WTC11 (cell line): ENCODE measurements at regions not wholly inside any gene's neighbourhood (a gene's known extent, or its start where the extent isn't known, plus 50 kb on each side); places are given as distances from the start of the nearest gene placed in this dataset.

Experiments used
- ATAC-seq: fragments of 200-7000 bp; cut with Tn5 transposase; 2 replicates; pipeline ENCODE4 v1.10.0; 2021; ENCODE audit warnings: mild to moderate bottlenecking, moderate library complexity
- CTCF ChIA-PET: fragments of 300-600 bp; sonication (Branson Sonifier 250); formaldehyde crosslinking; loops from one replicate; lab custom pipeline; 2021; ENCODE audit warnings: antibody characterized with exemption; lab: Charles Lee
- POLR2A ChIA-PET: fragments of 350-600 bp; sonication (Branson Sonifier 250); formaldehyde crosslinking; loops from one replicate; lab custom pipeline; 2021; ENCODE audit warnings: antibody characterized with exemption; lab: Charles Lee
- DNase-seq: peaks from one replicate; pipeline ENCODE4 v3.0.0; 2021; ENCODE audit warnings: low spot score
- H3K27ac Mint-ChIP-seq: 2 replicates; pipeline ENCODE4 v1.8.0; 2021; ENCODE audit warnings: mixed read lengths
- H3K27me3 Mint-ChIP-seq: 2 replicates; pipeline ENCODE4 v1.8.0; 2021; ENCODE audit warnings: low read depth, mild to moderate bottlenecking, moderate library complexity, mixed read lengths
- H3K36me3 Mint-ChIP-seq: 2 replicates; pipeline ENCODE4 v1.8.0; 2021; ENCODE audit warnings: mixed read lengths
- H3K4me1 Mint-ChIP-seq: 2 replicates; pipeline ENCODE4 v1.8.0; 2022; ENCODE audit warnings: mixed read lengths
- H3K4me3 Mint-ChIP-seq: 2 replicates; pipeline ENCODE4 v1.8.0; 2021; ENCODE audit warnings: mild to moderate bottlenecking, moderate library complexity, mixed read lengths
- H3K9me3 Mint-ChIP-seq: 2 replicates; pipeline ENCODE4 v1.8.0; 2021; ENCODE audit warnings: mixed read lengths
- CBFB ChIP-seq: sonication (generic); formaldehyde crosslinking; IDR thresholded peaks from 2 replicates; pipeline ENCODE4 v1.8.1; 2022; ENCODE audit warnings: mild to moderate bottlenecking, low read depth, missing genetic modification reagents
- CREB1 ChIP-seq: sonication (generic); formaldehyde crosslinking; IDR thresholded peaks from 2 replicates; pipeline ENCODE4 v1.8.0; 2023; ENCODE audit warnings: mild to moderate bottlenecking, missing genetic modification reagents
- CREM ChIP-seq: sonication (generic); formaldehyde crosslinking; IDR thresholded peaks from 2 replicates; pipeline ENCODE4 v1.8.1; 2022; ENCODE audit warnings: mild to moderate bottlenecking, missing genetic modification reagents, moderate library complexity
- EMX1 ChIP-seq: fragments of 250-450 bp; sonication (Bioruptor Pico); IDR thresholded peaks from 2 replicates; pipeline ENCODE4 v1.8.0; 2021; ENCODE audit warnings: mild to moderate bottlenecking
- GABPB1 ChIP-seq: sonication (generic); formaldehyde crosslinking; IDR thresholded peaks from 2 replicates; pipeline ENCODE4 v1.8.1; 2023; ENCODE audit warnings: mild to moderate bottlenecking, missing genetic modification reagents
- IRF1 ChIP-seq: sonication (generic); formaldehyde crosslinking; IDR thresholded peaks from 2 replicates; pipeline ENCODE4 v1.8.0; 2023; ENCODE audit warnings: missing genetic modification reagents
- IRF2 ChIP-seq: sonication (generic); formaldehyde crosslinking; IDR thresholded peaks from 2 replicates; pipeline ENCODE4 v1.8.0; 2022; ENCODE audit warnings: low read depth, missing genetic modification reagents, borderline replicate concordance
- JAZF1 ChIP-seq: fragments of 250-450 bp; sonication (Bioruptor Pico); IDR thresholded peaks from 2 replicates; pipeline ENCODE4 v1.9.0; 2021; ENCODE audit warnings: moderate library complexity, mild to moderate bottlenecking, inconsistent platforms
- MYBL2 ChIP-seq: sonication (generic); formaldehyde crosslinking; IDR thresholded peaks from 2 replicates; pipeline ENCODE4 v1.8.1; 2023; ENCODE audit warnings: mild to moderate bottlenecking, moderate library complexity, missing genetic modification reagents
- NR3C1 ChIP-seq: sonication (generic); formaldehyde crosslinking; conservative IDR thresholded peaks from 2 replicates; pipeline ENCODE4 v1.8.1; 2023; ENCODE audit warnings: low read depth, mild to moderate bottlenecking, missing genetic modification reagents
- PRRX2 ChIP-seq: fragments of 250-450 bp; sonication (Bioruptor Pico); IDR thresholded peaks from 2 replicates; pipeline ENCODE4 v1.8.0; 2021; ENCODE audit warnings: mild to moderate bottlenecking
- SMAD4 ChIP-seq: sonication (generic); formaldehyde crosslinking; IDR thresholded peaks from 2 replicates; pipeline ENCODE4 v1.8.0; 2022; ENCODE audit warnings: mild to moderate bottlenecking, missing genetic modification reagents
- TEAD1 ChIP-seq: sonication (generic); formaldehyde crosslinking; IDR thresholded peaks from 2 replicates; pipeline ENCODE4 v1.8.0; 2022; ENCODE audit warnings: mild to moderate bottlenecking, missing genetic modification reagents
- ZNF121 ChIP-seq: sonication (generic); formaldehyde crosslinking; IDR thresholded peaks from 2 replicates; pipeline ENCODE4 v1.8.0; 2023; ENCODE audit warnings: missing genetic modification reagents
- ZNF138 ChIP-seq: sonication (generic); formaldehyde crosslinking; conservative IDR thresholded peaks from 2 replicates; pipeline ENCODE4 v1.8.1; 2022; ENCODE audit warnings: mild to moderate bottlenecking, moderate library complexity, missing genetic modification reagents
- ZNF232 ChIP-seq: sonication (generic); formaldehyde crosslinking; IDR thresholded peaks from 2 replicates; pipeline ENCODE4 v1.8.0; 2022; ENCODE audit warnings: mild to moderate bottlenecking, missing genetic modification reagents
- TF ChIP-seq, protein P1 (sequence below): sonication (generic); formaldehyde crosslinking; IDR thresholded peaks from 2 replicates; pipeline ENCODE4 v1.8.1; 2022; ENCODE audit warnings: mild to moderate bottlenecking, missing genetic modification reagents, moderate library complexity, borderline replicate concordance
- TF ChIP-seq, protein P2 (sequence below): sonication (generic); formaldehyde crosslinking; conservative IDR thresholded peaks from 2 replicates; pipeline ENCODE4 v1.8.1; 2023; ENCODE audit warnings: mild to moderate bottlenecking, low read depth, missing genetic modification reagents, moderate library complexity
- TF ChIP-seq, protein P3 (sequence below): sonication (generic); formaldehyde crosslinking; IDR thresholded peaks from 2 replicates; pipeline ENCODE4 v1.8.1; 2022; ENCODE audit warnings: low read depth, mild to moderate bottlenecking, moderate library complexity, missing genetic modification reagents, borderline replicate concordance
- TF ChIP-seq, protein P4 (sequence below): fragments of 250-450 bp; sonication (Bioruptor Pico); IDR thresholded peaks from 2 replicates; pipeline ENCODE4 v2.1.2; 2022; ENCODE audit warnings: mild to moderate bottlenecking, moderate library complexity
- TF ChIP-seq, protein P5 (sequence below): sonication (generic); formaldehyde crosslinking; IDR thresholded peaks from 2 replicates; pipeline ENCODE4 v1.8.0; 2022; ENCODE audit warnings: mild to moderate bottlenecking, missing genetic modification reagents

- no peak for ATAC-seq
- H3K27ac Mint-ChIP-seq, result no peak overlapping the region
- no peak for DNase-seq
- H3K36me3 Mint-ChIP-seq, result no peaks in the 10 kb centered on the region
- no peak overlapping the region for H3K4me3 Mint-ChIP-seq
- no peaks in the 10 kb centered on the region for H3K4me1 Mint-ChIP-seq
- TF ChIP-seq IRF1 (CRISPR knock-in tag) (no peak), GABPB1 (no peak), CBFB (CRISPR knock-in tag) (no peak), IRF2 (CRISPR knock-in tag) (no peak), TEAD1 (CRISPR knock-in tag) (no peak)
- TF ChIP-seq, protein P1, sequence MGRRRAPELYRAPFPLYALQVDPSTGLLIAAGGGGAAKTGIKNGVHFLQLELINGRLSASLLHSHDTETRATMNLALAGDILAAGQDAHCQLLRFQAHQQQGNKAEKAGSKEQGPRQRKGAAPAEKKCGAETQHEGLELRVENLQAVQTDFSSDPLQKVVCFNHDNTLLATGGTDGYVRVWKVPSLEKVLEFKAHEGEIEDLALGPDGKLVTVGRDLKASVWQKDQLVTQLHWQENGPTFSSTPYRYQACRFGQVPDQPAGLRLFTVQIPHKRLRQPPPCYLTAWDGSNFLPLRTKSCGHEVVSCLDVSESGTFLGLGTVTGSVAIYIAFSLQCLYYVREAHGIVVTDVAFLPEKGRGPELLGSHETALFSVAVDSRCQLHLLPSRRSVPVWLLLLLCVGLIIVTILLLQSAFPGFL (CRISPR knock-in tag), result no peak
- TF ChIP-seq, protein P2, sequence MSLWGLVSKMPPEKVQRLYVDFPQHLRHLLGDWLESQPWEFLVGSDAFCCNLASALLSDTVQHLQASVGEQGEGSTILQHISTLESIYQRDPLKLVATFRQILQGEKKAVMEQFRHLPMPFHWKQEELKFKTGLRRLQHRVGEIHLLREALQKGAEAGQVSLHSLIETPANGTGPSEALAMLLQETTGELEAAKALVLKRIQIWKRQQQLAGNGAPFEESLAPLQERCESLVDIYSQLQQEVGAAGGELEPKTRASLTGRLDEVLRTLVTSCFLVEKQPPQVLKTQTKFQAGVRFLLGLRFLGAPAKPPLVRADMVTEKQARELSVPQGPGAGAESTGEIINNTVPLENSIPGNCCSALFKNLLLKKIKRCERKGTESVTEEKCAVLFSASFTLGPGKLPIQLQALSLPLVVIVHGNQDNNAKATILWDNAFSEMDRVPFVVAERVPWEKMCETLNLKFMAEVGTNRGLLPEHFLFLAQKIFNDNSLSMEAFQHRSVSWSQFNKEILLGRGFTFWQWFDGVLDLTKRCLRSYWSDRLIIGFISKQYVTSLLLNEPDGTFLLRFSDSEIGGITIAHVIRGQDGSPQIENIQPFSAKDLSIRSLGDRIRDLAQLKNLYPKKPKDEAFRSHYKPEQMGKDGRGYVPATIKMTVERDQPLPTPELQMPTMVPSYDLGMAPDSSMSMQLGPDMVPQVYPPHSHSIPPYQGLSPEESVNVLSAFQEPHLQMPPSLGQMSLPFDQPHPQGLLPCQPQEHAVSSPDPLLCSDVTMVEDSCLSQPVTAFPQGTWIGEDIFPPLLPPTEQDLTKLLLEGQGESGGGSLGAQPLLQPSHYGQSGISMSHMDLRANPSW (CRISPR knock-in tag), result no peak
- TF ChIP-seq, protein P3, sequence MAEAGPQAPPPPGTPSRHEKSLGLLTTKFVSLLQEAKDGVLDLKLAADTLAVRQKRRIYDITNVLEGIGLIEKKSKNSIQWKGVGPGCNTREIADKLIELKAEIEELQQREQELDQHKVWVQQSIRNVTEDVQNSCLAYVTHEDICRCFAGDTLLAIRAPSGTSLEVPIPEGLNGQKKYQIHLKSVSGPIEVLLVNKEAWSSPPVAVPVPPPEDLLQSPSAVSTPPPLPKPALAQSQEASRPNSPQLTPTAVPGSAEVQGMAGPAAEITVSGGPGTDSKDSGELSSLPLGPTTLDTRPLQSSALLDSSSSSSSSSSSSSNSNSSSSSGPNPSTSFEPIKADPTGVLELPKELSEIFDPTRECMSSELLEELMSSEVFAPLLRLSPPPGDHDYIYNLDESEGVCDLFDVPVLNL (CRISPR knock-in tag), result no peak
- ChIA-PET CTCF (interaction anchor here (0.9 kb wide), 1 partner anchor 81 kb away, joined by 3 read pairs; no protein-coding TSS in a partner anchor), POLR2A (no interaction called here)
- peaks cover 5% of the 10 kb centered on the region for H3K9me3 Mint-ChIP-seq
- H3K27me3 Mint-ChIP-seq, result no peaks in the 10 kb centered on the region; the same call in 1 of the 2 replicates
Observed at GRCh38 chr20:57055345-57055744, 211.1 kb downstream of the BMP7 start.

DNA sequence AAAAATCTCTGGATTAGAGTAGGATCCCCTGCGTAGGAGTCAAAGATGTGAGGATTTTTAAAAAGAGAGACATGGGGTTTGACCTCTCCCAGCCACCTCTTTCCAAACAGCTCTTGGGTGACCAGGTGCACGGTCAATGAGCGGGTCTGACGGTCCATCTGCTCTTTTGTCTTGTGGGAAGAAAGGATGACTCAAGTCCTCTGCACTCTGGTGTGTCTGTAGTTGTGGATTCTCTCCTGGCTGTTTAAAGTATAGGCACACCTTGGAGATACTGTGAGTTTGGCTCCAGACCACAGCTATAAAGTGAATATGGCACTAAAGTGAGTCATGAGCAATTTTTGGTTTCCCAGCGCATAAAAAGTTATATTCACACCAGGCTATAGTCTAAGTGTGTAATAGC lies 209.8 kb downstream of the BMP7 start:
- DNase-seq (no peak), ATAC-seq (no peak)
- H3K36me3 Mint-ChIP-seq, result no peaks in the 10 kb centered on the region
- peaks cover 5% of the 10 kb centered on the region for H3K9me3 Mint-ChIP-seq
- H3K27ac Mint-ChIP-seq, result no peak overlapping the region
- ChIA-PET CTCF (no interaction called here), POLR2A (no interaction called here)
- H3K4me1 Mint-ChIP-seq, result no peaks in the 10 kb centered on the region
- H3K4me3 Mint-ChIP-seq, result no peak overlapping the region
- TF ChIP-seq IRF2 (CRISPR knock-in tag) (no peak), ZNF232 (no peak), MYBL2 (no peak), IRF1 (CRISPR knock-in tag) (no peak), SMAD4 (CRISPR knock-in tag) (no peak), CREM (CRISPR knock-in tag) (no peak), ZNF138 (no peak), CREB1 (CRISPR knock-in tag) (no peak), PRRX2 (no peak), JAZF1 (no peak), ZNF121 (no peak), EMX1 (CRISPR knock-in tag) (no peak), NR3C1 (no peak)
- TF ChIP-seq, protein P4, sequence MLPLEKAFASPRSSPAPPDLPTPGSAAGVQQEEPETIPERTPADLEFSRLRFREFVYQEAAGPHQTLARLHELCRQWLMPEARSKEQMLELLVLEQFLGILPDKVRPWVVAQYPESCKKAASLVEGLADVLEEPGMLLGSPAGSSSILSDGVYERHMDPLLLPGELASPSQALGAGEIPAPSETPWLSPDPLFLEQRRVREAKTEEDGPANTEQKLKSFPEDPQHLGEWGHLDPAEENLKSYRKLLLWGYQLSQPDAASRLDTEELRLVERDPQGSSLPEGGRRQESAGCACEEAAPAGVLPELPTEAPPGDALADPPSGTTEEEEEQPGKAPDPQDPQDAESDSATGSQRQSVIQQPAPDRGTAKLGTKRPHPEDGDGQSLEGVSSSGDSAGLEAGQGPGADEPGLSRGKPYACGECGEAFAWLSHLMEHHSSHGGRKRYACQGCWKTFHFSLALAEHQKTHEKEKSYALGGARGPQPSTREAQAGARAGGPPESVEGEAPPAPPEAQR (CRISPR knock-in tag), result no peak
- TF ChIP-seq, protein P5, sequence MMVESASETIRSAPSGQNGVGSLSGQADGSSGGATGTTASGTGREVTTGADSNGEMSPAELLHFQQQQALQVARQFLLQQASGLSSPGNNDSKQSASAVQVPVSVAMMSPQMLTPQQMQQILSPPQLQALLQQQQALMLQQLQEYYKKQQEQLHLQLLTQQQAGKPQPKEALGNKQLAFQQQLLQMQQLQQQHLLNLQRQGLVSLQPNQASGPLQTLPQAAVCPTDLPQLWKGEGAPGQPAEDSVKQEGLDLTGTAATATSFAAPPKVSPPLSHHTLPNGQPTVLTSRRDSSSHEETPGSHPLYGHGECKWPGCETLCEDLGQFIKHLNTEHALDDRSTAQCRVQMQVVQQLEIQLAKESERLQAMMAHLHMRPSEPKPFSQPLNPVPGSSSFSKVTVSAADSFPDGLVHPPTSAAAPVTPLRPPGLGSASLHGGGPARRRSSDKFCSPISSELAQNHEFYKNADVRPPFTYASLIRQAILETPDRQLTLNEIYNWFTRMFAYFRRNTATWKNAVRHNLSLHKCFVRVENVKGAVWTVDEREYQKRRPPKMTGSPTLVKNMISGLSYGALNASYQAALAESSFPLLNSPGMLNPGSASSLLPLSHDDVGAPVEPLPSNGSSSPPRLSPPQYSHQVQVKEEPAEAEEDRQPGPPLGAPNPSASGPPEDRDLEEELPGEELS (CRISPR knock-in tag), result no peak
- H3K27me3 Mint-ChIP-seq, result no peaks in the 10 kb centered on the region; the same call in 1 of the 2 replicates
